ENCODE measurements at regions not wholly inside any gene's neighbourhood (a gene's known extent, or its start where the extent isn't known, plus 50 kb on each side); places are given as distances from the start of the nearest gene placed in this dataset.

DNA sequence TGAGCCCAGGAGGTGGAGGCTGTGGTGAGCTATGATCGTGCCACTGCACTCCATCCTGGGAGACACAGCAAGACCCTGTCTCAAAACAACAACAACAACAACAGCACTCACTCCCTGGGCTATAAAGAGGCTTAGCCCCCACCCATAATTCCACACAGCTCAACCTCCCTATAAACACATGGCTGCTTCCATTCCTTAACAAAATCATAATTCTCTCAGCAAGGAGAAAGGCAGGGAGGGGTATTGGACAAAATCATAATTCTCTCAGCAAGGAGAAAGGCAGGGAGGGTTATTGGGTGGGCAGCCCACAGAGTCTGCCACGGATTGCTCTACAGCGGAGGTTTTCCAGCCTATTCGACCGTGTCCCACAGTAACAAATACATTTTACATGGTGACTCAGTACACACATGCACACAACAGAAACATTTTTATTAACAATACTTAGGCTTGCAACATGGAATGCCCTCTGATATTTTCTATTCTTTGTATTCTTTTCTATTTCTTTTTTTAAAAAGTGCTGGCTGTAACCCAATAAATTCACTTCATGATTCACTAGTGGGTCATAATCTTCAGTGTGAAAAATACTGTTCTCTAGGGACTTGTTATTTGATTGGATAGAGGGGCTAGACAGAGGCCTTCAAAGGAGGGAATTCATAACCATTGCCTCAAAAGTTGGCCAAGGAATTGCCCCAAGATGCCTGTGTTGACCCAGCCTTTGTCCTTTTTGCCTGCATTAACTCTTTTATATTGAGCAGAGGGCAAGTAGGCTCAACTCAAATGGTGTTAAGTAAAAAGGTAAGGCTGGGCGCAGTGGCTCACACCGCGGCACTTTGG, 50.6 kb upstream of the ZMYND8 start:
- no peak for DNase-seq

DNA sequence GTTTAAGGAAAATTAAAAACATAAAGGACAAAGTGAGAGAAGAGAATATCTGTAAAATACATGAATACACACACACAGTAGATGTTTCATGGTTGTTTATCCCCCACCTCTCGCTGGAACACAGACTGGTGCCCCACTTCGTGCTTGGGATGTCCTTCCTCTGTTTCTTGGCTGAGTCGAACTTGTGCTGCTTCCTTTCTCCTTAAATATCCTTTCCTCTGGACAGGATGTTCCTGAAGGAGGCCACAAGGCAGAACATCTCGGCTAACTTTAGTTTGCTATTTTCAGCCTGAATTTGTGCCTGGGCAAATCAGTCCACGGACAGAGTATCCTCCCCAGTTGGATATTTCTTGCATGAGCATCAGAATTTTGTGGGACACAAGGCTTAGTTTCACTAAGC, 54.7 kb upstream of the ZMYND8 start:
- peak; percentile 13 for DNase-seq

DNA sequence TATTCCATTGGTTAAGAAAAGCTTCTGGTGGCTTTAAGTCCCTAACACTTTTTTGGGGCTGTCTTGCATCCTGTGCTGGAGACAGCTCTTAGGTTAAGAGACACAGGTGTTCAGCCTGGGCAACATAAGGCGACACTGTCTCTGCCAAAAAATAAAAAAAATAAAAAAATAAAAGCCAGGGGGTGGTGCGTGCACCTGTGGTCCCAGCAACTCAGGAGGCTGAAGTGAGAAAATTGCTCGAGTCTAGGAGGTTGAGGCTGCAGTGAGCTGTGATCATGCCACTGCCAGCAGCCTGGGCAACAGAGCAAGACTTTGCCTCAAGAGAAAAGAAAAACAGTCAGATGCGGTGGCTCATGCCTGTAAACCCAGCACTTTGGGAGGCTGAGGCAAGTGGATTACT, 55.6 kb upstream of the ZMYND8 start:
- no peak for DNase-seq

DNA sequence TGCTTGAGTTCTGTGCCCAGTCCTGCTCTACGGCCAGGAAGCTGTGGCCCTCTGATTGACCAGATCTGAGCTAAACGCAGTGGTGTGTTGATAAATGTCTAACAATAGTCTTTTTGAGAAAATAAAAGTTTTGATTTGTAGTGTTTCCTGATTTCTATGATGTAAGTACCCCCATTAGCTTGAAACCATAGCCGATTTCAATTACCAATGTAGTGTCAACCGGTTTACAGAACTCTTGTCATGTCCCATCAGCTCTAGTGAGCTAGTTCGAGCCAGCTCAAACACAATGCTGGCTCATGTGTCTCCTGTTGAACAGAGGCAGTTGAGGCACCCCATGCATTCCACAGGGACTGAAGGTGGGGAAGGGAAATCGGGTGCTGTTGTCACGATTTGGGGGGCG, 56.7 kb upstream of the ZMYND8 start:
- DNase-seq: no peak

GRCh38 chr20:47417245-47418068, 61.0 kb upstream of the ZMYND8 start:
- no peak for DNase-seq

GRCh38 chr20:47418069-47418757, 61.7 kb upstream of the ZMYND8 start:
- no peak for DNase-seq

DNA sequence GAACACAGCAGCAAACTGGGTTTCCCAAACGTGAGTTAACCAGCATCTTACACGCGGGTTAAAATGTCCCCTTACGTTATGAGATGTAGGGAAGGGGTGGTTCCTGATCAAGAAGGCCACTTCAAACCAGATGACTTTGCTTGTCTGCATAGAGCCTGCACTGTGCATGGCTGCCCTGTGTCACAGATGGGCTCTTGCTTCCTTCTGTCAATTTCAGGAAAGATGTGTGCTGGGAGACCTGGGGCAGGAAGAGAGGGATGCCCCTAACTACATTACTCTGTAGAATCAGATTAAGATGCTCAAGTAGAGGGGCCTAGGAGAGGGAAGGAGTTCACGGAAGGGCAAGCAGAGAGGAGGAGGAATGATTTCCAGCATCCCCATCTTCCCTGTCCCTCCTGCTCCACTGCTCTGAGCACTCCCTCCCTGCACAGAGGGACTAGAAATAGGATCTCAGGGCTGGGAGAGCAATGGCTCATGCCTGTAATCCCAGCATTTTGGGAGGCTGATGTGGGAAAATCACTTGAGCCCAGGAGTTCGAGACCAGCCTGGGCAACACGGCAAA, 63.5 kb upstream of the ZMYND8 start:
- no peak for DNase-seq

- no peak for DNase-seq
Measured at GRCh38 chr20:47421076-47421475, 64.6 kb upstream of the ZMYND8 start.

GRCh38 chr20:47423586-47423985, 67.1 kb upstream of the ZMYND8 start:
- no peak for DNase-seq

DNA sequence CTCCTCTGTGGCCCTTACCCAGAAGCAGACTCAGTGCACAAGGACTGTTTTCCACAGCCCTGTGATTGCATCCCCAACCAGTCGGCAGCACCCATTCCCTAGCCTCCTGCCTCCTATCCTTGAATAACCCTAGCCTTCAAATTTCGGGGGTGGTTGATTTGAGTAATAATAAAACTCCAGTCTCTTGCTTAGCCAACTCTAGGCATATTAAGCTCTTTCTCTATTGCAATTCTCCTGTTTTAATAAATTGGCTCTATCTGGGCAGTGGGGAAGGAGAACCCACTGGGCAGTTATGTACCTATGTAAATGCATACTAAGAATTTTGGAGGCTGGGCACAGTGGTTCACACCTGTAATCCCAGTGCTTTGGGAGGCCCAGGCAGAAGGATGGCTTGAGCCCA, 70.6 kb upstream of the ZMYND8 start:
- DNase-seq: no peak

DNA sequence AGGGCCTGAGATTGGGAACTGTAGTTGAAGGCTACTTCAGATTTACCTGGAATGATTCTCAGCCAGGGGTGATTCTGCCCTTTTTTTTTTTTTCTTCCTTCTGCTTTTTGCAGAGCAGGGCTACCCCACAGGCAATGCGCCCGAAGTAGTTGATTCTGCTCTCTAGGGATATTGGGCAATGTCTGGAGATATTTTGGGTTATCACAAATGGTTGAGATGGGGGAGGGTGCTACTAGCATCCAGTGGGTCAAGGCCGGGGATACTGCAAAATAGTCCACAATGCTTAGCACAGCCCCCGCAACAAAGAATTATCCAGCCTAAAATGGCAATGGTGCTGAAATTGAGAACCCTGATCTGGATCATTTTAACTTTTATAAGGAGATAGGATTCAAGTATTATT, 71.2 kb upstream of the ZMYND8 start:
- DNase-seq: no peak

DNA sequence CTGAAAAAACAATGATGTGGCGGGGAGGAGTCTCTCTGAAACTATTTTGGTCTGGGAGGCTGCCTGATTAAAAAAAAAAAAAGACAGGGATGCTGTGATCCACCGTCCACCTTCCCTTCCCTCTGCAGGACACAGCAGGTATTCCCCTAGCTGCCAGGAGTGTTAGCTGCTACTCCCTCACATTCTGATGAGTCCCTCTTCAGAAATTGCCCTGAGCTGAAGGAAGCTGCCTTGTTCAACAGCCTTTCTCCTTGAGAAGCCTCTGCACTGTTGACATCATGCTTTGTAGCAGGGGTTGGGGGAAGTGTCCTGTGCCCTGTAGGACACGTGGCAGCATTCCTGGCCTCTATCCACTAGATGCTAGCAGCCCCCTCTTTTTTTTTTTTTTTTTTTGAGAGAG, 71.7 kb upstream of the ZMYND8 start:
- DNase-seq: no peak

DNA sequence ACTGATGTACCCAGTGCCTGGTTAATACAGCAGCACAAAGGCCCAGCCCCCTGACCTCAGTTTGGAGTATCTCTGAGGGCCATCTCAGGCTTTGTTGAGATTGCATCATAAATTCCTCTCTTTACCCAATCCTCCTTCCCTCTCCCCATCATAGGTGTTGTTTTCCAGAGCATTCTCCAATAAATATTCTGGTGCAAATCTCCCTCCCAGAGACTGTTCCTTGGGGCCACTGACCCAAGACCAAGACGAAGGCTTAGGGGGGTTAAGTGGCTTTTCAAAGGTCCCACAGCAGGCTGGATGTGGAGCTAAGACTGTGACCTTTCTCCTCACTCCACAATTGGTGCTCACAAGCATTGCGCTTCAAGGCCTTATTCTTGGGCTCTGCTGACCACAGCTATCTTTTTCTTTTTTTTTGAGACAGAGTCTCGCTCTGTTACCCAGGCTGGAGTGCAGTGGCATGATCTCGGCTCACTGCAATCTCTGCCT, 72.4 kb upstream of the ZMYND8 start:
- no peak for DNase-seq

GRCh38 chr20:47429409-47429808, 72.3 kb upstream of the NCOA3 start:
- no peak for DNase-seq

GRCh38 chr20:47430862-47431588, 70.7 kb upstream of the NCOA3 start:
- no peak for DNase-seq

DNA sequence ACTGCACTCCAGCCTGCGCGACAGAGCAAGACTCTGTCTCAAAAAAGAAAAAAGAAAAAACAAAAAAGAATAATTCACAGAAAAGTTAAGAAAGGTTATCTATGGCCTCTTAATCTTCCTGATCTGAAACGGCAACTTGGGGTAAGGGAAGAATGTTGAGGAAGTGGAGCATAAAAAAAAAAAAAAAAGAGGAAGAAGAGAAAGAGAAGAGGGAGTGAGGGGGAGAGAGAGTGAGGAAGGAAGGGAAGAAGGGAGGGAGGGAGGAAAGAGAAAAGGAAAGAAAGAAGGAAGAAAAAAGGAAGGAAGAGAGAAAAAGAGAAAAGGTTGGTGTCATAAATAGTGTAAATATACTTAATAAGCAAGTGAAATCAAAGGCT, 68.9 kb upstream of the NCOA3 start:
- no peak for DNase-seq

- DNase-seq: peak; percentile 84
Measured at GRCh38 chr20:47434128-47434779, 67.4 kb upstream of the NCOA3 start.

DNA sequence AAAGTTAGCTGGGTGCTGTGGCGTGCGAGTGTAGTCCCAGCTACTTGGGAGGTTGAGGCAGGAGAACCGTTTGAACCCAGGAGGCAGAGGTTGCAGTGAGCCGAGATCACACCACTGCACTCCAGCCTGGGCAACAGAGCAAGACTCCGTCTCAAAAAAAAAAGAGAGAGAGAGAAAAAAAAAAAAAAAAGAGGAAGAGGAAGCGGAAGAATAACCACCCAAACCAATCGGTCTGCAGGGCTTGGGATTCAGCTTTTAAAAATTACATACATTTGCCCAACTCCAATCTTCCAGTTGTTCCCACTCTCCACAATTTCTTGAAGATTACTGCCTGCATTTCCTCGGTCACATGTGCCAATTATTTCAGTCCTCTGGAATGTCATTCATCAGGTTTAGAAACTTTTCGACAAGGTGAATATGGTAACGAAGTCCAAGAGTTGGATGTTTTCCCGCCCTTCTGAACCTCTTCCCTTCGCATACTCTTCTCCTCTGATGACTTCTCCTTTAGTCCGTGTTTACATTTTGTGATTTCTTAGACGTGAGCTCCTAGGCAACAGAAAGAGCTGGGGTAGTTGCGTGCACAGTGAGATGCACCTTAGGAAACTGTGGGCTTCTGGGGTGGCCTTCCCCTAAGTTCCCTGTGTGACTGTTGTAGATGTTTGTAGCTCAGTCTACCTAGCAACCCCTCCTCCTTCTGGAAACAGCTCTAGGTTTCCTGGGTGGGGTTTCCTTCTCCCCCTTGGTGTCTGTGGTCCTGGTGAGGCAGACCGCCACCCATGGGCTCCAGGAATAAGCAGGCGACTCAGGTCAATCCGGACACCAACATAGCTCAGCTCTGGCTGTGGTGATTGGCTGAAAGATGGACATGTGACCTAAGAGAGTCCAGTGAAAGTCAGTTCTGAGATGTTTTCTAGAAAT, 63.0 kb upstream of the NCOA3 start:
- no peak for DNase-seq

DNA sequence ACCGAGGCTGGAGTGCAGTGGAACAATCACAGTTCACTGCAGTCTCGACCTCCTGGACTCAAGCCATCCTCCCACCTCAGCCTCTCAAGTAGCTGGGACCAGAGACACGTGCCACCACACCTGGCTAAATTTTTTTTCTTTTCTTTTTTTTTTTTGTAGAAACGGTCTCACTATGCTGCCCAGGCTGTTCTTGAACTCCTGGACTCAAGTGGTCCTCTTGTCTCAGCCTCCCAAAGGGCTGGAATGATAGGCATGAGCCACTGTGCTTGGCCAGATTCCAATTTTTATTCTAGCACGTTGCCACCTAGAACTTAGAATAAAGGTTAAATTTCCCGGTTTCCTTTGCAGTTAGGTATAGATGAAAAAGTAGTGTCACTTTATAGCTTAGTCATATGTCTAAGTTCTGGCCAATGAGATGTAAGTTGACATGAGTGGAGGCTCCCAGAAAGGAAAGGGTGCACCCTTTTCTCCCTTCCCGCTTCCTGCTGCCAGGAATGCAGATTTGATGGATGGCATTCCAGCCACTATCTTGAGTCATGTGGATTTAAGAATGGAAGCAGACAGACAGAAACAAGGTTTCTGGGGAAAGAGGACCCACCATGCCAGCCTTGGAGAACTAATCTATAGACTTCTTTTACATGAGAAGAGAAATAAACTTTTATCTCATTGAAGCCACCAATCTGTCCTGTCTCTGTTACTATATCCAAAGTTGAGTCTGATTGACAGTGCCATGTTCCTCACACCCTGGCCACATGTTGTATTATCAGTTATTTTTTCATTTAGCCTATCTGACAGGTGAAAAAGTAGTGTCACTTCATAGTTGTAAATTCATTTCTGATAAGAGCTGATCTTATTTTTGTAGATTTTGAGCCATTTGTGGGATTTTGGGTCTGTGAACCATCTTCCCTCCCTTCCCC, 60.6 kb upstream of the NCOA3 start:
- peak; percentile 70 for DNase-seq

GRCh38 chr20:47441774-47442150, 59.9 kb upstream of the NCOA3 start:
- no peak for DNase-seq

Data from HCEC 1CT (cell line).